BE2C (cell line): ENCODE measurements at regions not wholly inside any gene's neighbourhood (a gene's known extent, or its start where the extent isn't known, plus 50 kb on each side); places are given as distances from the start of the nearest gene placed in this dataset.
A peak's percentile ranks its signal among the peaks of the same experiment; 100 is the strongest.

Experiments used
- DNase-seq: peaks from one replicate; pipeline ENCODE4 v3.0.0-alpha.2; 2020
- H3K27me3 ChIP-seq: fragments of 250-450 bp; sonication (Bioruptor Pico); 2 replicates; pipeline ENCODE4 v1.5.1; 2020; ENCODE audit warnings: mild to moderate bottlenecking
- H3K36me3 ChIP-seq: fragments of 250-450 bp; sonication (Bioruptor Pico); 2 replicates; pipeline ENCODE4 v1.5.1; 2020; ENCODE audit warnings: mild to moderate bottlenecking
- H3K4me1 ChIP-seq: fragments of 250-450 bp; sonication (Bioruptor Pico); 2 replicates; pipeline ENCODE4 v1.5.1; 2020
- H3K4me3 ChIP-seq: 2 replicates; pipeline ENCODE4 v1.5.1; 2011; ENCODE audit warnings: low read depth, low read length
- H3K9me3 ChIP-seq: fragments of 250-450 bp; sonication (Bioruptor Pico); 2 replicates; pipeline ENCODE4 v1.5.1; 2020
- TF ChIP-seq, protein P1 (sequence below): IDR thresholded peaks from 2 replicates; pipeline ENCODE4 v1.5.1; 2012; ENCODE audit warnings: mild to moderate bottlenecking, low read depth, low read length

DNA sequence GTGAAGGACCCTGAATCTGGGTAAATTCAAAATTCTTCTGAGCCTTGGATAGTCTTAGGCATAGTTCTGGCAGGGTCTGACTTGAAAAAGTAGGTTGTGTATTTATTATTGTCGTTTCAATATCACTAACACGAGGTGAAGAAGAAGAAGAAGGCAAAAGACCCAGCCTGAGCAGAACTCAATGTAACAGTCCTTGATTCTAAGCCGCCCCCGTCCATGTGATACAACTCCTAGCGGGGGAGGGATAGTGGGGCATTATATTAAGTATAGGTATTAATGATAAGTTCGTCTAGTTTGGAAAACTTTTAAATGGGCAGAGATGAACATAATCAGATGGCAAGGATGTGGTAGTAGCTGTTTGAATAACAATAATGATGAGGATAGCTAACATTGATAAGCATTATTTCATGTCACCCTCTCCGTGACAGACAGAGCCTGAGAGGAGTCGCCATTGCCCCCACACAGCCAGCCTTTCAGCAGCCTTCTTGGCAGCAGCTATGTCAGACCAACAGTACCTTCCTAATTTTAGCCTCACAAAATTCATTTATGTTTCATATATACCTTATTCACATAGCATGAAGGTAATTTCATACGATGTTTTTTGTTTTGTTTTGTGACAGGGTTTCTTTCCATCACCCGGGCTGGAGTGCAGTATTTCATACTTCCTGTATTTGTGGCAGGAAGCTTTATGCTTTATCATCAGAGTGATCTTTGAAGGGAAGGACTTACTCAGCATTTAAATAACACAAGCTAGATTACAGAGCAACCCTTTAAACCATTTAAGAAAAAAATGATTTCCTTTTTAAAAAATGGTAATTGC, 64.4 kb upstream of the NPAS1 start:
- Histone ChIP-seq H3K9me3 (no peaks in the 10 kb centered on the region), H3K4me1 (peaks cover 5% of the 10 kb centered on the region), H3K4me3 (peak overlapping the region; percentile 22), H3K27me3 (no peaks in the 10 kb centered on the region), H3K36me3 (peaks cover 9% of the 10 kb centered on the region)
- DNase-seq: no peak
- TF ChIP-seq, protein P1, sequence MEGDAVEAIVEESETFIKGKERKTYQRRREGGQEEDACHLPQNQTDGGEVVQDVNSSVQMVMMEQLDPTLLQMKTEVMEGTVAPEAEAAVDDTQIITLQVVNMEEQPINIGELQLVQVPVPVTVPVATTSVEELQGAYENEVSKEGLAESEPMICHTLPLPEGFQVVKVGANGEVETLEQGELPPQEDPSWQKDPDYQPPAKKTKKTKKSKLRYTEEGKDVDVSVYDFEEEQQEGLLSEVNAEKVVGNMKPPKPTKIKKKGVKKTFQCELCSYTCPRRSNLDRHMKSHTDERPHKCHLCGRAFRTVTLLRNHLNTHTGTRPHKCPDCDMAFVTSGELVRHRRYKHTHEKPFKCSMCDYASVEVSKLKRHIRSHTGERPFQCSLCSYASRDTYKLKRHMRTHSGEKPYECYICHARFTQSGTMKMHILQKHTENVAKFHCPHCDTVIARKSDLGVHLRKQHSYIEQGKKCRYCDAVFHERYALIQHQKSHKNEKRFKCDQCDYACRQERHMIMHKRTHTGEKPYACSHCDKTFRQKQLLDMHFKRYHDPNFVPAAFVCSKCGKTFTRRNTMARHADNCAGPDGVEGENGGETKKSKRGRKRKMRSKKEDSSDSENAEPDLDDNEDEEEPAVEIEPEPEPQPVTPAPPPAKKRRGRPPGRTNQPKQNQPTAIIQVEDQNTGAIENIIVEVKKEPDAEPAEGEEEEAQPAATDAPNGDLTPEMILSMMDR: no peak

DNA sequence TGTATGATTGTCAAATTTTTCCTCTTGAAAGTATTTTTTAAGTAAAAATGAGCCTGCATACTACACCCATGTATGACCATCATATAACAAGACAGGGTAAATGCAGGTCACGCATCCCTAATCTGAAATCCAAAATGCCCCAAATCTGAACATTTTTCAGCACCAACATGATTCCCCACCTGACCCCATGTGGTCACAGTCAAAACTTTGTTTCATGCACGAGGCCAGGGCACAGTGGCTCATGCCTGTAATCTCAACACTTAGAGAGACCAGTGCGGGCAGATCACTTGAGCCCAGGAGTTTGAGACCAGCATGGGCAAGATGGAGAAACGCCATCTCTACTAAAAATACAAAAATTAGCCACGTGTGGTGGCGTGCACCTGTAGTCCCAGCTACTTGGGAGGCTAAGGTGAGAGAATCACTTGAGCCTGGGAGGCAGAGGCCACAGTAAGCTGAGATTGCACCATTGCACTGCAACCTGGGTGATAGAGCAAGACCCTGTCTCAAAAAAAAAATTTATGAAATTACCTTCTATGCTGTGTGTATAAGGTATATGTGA, 63.7 kb upstream of the NPAS1 start:
- Histone ChIP-seq H3K36me3 (peaks cover 6% of the 10 kb centered on the region), H3K4me1 (peaks cover 5% of the 10 kb centered on the region), H3K4me3 (no peak overlapping the region), H3K9me3 (no peaks in the 10 kb centered on the region), H3K27me3 (no peaks in the 10 kb centered on the region)
- TF ChIP-seq, protein P1: no peak
- no peak for DNase-seq

DNA sequence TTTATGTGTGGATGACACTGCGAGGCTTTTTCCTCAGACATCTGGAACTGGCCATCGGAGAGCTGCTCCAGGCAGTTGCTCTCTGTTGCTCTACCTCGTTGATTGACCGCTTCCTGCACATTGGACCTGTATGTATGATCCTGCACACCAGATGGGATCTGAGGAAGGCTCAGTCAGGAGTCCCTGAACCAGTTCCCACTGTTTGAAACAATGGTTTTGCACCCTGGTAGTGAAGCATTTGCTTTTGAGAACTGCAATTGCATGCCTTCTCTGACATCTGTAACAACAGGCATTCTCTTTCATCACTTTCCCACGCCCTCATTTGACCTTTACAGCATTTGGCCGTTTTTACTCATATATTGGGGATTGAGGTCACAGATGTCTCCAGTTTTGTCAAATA, 61.1 kb upstream of the NPAS1 start:
- H3K4me1 ChIP-seq: peaks cover 5% of the 10 kb centered on the region
- no peaks in the 10 kb centered on the region for H3K36me3 ChIP-seq
- DNase-seq: no peak
- TF ChIP-seq, protein P1: no peak
- H3K27me3 ChIP-seq: no peaks in the 10 kb centered on the region
- no peak overlapping the region for H3K4me3 ChIP-seq
- no peaks in the 10 kb centered on the region for H3K9me3 ChIP-seq

DNA sequence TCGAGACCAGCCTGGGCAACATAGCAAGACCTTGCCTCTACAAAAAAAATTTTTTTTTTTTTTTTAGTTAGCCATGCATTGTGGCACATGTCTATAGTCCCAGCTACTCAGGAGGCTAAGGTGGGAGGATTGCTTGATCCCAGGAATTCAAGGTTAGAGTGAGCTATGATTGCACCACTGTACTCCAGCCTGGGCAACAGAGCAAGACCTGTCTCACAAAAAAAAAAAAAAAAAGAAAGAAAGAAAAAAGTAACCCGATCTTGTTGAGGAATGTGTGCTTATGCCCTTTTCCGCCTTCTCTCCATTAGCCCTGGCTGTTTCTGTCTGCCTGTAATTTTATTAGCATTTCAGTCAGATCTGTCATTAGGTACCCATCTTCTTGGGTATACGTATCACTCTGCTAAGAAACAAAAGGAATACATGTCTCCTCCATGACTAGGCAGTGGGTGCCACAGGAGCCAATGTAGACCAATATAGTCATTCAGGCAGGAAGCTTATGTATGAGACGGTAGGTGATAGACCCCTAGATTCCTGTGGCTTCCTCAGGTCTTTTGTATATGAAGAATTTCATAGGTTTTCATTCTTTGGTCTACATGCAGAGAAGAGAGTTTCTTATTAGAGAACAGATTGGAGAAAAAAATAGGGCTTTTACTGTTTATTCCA, 59.6 kb upstream of the NPAS1 start:
- Histone ChIP-seq H3K4me3 (no peak overlapping the region), H3K27me3 (no peaks in the 10 kb centered on the region)

DNA sequence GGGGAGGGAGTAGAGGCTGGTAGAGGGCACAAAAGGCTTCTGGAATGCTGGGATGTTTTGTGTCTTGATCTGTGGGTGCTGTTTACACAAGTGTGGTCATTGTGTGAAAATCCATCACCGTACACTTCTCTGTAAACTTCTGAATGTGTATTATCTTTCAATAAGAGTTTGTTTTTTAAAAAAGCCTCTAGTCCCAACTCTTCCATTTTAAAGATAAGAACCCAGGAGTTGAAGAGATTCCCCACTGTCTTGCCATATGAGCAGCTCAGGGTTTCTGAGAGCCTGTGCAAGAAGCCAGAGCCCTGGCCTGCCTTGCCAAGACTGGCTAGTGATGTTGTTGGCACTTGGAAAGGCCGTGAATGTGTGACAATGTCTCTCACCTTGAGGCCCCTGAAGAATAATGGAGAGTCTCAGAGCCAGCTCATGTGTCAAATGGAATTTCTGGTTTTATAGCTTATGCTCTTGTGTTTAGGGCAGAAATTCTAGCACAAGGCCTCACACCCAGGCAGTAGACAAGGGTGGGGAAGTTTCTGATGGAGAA, 57.5 kb upstream of the NPAS1 start:
- TF ChIP-seq, protein P1: no peak
- no peak overlapping the region for H3K4me3 ChIP-seq
- DNase-seq: no peak
- no peaks in the 10 kb centered on the region for H3K27me3 ChIP-seq
- no peaks in the 10 kb centered on the region for H3K9me3 ChIP-seq
- H3K4me1 ChIP-seq: peaks cover 3% of the 10 kb centered on the region; the same call in 1 of the 2 replicates
- no peaks in the 10 kb centered on the region; the same call in 1 of the 2 replicates for H3K36me3 ChIP-seq

More for the DNA sequence above, 59.6 kb upstream of the NPAS1 start:
- TF ChIP-seq, protein P1: no peak
- Histone ChIP-seq H3K36me3 (no peaks in the 10 kb centered on the region), H3K4me1 (peaks cover 5% of the 10 kb centered on the region), H3K9me3 (no peaks in the 10 kb centered on the region)
- DNase-seq: no peak
